ENCODE measurements at regions not wholly inside any gene's neighbourhood (a gene's known extent, or its start where the extent isn't known, plus 50 kb on each side); places are given as distances from the start of the nearest gene placed in this dataset.

GRCh38 chr2:187003611-187004010 is 154.6 kb upstream of the ZSWIM2 start:
- no peak for ATAC-seq
- Mint-ChIP-seq H3K4me3 (no peak overlapping the region), H3K4me1 (no peaks in the 10 kb centered on the region), H3K27me3 (ENCODE audit: low read depth) (no peaks in the 10 kb centered on the region), H3K9me3 (peaks cover 17% of the 10 kb centered on the region), H3K36me3 (no peaks in the 10 kb centered on the region), H3K27ac (no peak overlapping the region)
- no peak for DNase-seq (ENCODE audit: low spot score)
- TF ChIP-seq ZMAT4 (CRISPR knock-in tag; IDR thresholded peaks at IDR 0.05) (no peak), ZNF121 (CRISPR knock-in tag; IDR thresholded peaks at IDR 0.05) (no peak), SP1 (CRISPR knock-in tag; conservative IDR thresholded peaks at IDR 0.05) (no peak), CDX4 (CRISPR knock-in tag; IDR thresholded peaks at IDR 0.05; ENCODE audit: borderline replicate concordance) (no peak), TP53 (CRISPR knock-in tag; IDR thresholded peaks at IDR 0.05) (no peak), FOXJ3 (CRISPR knock-in tag; IDR thresholded peaks at IDR 0.05; ENCODE audit: borderline replicate concordance) (no peak), EMX1 (CRISPR knock-in tag; IDR thresholded peaks at IDR 0.05) (no peak), ZNF396 (CRISPR knock-in tag; IDR thresholded peaks at IDR 0.05; ENCODE audit: borderline replicate concordance) (no peak), ZNF219 (CRISPR knock-in tag; IDR thresholded peaks at IDR 0.05; ENCODE audit: borderline replicate concordance) (no peak), HMGA2 (CRISPR knock-in tag; IDR thresholded peaks at IDR 0.05) (no peak), TCF7 (CRISPR knock-in tag; IDR thresholded peaks at IDR 0.05; ENCODE audit: low read depth) (no peak), NFATC4 (CRISPR knock-in tag; IDR thresholded peaks at IDR 0.05) (no peak), JUN (CRISPR knock-in tag; IDR thresholded peaks at IDR 0.05) (no peak), STAT6 (CRISPR knock-in tag; conservative IDR thresholded peaks at IDR 0.05; ENCODE audit: low read depth) (no peak), ERG (CRISPR knock-in tag; IDR thresholded peaks at IDR 0.05) (no peak), MLX (CRISPR knock-in tag; IDR thresholded peaks at IDR 0.05) (no peak), FOXP4 (CRISPR knock-in tag; IDR thresholded peaks at IDR 0.05) (no peak)
- ChIA-PET POLR2A (no interaction called here), CTCF (no interaction called here)

GRCh38 chr2:187003038-187003554 is 154.1 kb upstream of the ZSWIM2 start:
- H3K27me3 Mint-ChIP-seq (ENCODE audit: low read depth), result no peaks in the 10 kb centered on the region
- no peaks in the 10 kb centered on the region for H3K36me3 Mint-ChIP-seq
- peaks cover 17% of the 10 kb centered on the region for H3K9me3 Mint-ChIP-seq
- no peaks in the 10 kb centered on the region for H3K4me1 Mint-ChIP-seq
- POLR2A ChIA-PET, result no interaction called here
- TF ChIP-seq OVOL2 (CRISPR knock-in tag; IDR thresholded peaks at IDR 0.05; ENCODE audit: borderline replicate concordance) (no peak), ERG (CRISPR knock-in tag; IDR thresholded peaks at IDR 0.05) (no peak), MXD4 (CRISPR knock-in tag; IDR thresholded peaks at IDR 0.05; ENCODE audit: borderline replicate concordance) (no peak), FOXP1 (CRISPR knock-in tag; IDR thresholded peaks at IDR 0.05; ENCODE audit: borderline replicate concordance) (no peak), ZNF512 (CRISPR knock-in tag; IDR thresholded peaks at IDR 0.05; ENCODE audit: borderline replicate concordance) (no peak), ATF3 (CRISPR knock-in tag; conservative IDR thresholded peaks at IDR 0.05) (no peak), RORB (CRISPR knock-in tag; IDR thresholded peaks at IDR 0.05) (no peak), GTF2I (CRISPR knock-in tag; conservative IDR thresholded peaks at IDR 0.05) (no peak), GABPB1 (CRISPR knock-in tag; IDR thresholded peaks at IDR 0.05) (no peak), CBFB (CRISPR knock-in tag; IDR thresholded peaks at IDR 0.05; ENCODE audit: low read depth) (no peak)
- DNase-seq (ENCODE audit: low spot score) (no peak), ATAC-seq (no peak)
- no peak overlapping the region for H3K27ac Mint-ChIP-seq
- no peak overlapping the region for H3K4me3 Mint-ChIP-seq
- CTCF ChIA-PET, result no interaction called here
